ENCODE measurements at regions not wholly inside any gene's neighbourhood (a gene's known extent, or its start where the extent isn't known, plus 50 kb on each side); places are given as distances from the start of the nearest gene placed in this dataset.

GRCh38 chr1:99570486-99571089, 75.3 kb upstream of the PALMD start:
- no peak for DNase-seq

GRCh38 chr1:99571092-99571734, 74.7 kb upstream of the PALMD start:
- no peak for DNase-seq

GRCh38 chr1:99573431-99574217, 72.3 kb upstream of the PALMD start:
- DNase-seq = no peak

- no peak for DNase-seq
Measured at GRCh38 chr1:99577313-99577712, 68.6 kb upstream of the PALMD start.

GRCh38 chr1:99579691-99580172, 66.2 kb upstream of the PALMD start:
- no peak for DNase-seq

GRCh38 chr1:99580451-99580850, 65.5 kb upstream of the PALMD start:
- no peak for DNase-seq

GRCh38 chr1:99587008-99587407, 58.9 kb upstream of the PALMD start:
- DNase-seq = no peak

- no peak for DNase-seq
Measured at GRCh38 chr1:99589186-99589636, 56.7 kb upstream of the PALMD start.

GRCh38 chr1:99590578-99591209, 55.2 kb upstream of the PALMD start:
- DNase-seq = peak; percentile 25 to 40

- no peak for DNase-seq
Measured at GRCh38 chr1:99591886-99592285, 54.0 kb upstream of the PALMD start.

- DNase-seq = no peak
Measured at GRCh38 chr1:99594205-99594604, 51.7 kb upstream of the PALMD start.

GRCh38 chr1:99595041-99595440, 50.9 kb upstream of the PALMD start:
- DNase-seq = no peak

GRCh38 chr1:99595441-99595840, 50.5 kb upstream of the PALMD start:
- DNase-seq = no peak

All from right lung (tissue), 2 donors.